NCI-H1930 (cell line): ENCODE measurements at regions not wholly inside any gene's neighbourhood (a gene's known extent, or its start where the extent isn't known, plus 50 kb on each side); places are given as distances from the start of the nearest gene placed in this dataset.

Source experiments
- DNase-seq, 2 experiments: peaks; one replicate each; lab custom pipeline; 2025; lab: John Stamatoyannopoulos, UW

DNA sequence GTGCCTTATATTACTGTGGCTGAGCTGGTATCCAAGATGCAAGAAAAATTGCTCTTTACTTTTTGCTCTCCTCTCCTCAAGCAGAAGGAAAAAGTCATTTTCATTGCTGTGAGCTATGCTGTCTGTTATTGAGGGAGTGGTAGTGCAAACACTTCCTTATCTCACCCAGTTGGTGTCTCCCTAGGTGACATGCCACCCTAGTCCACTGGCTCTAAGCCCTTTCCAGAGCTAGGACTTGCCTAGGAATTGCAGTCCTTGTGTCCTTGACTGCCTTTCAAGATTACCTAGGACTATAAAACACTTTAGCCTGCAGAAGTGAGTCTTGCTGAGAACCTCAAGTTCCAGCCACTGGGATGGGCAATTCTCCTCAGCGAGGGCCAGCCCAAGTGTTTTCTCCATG, 458.3 kb downstream of the MRPL39 start:
- DNase-seq, result no peak

DNA sequence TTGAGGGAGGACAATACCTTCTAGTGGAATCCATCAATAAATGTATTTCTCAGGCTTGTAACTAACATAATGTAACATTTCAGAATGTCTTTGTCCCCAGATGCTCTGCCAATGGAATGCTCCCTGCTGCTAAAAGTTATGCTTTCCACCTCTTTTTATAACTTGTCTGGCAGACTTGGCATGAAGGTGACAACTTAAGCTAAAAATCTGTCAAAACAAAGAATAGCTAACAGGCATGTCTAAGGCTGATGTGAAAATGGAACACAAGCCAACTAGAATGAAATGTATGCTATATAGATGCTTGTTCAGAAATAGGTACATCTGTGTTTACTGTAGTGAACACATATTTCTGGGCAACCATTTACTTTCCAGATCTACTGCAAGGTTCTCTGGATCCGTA, 467.9 kb downstream of the MRPL39 start:
- DNase-seq, result no peak

DNA sequence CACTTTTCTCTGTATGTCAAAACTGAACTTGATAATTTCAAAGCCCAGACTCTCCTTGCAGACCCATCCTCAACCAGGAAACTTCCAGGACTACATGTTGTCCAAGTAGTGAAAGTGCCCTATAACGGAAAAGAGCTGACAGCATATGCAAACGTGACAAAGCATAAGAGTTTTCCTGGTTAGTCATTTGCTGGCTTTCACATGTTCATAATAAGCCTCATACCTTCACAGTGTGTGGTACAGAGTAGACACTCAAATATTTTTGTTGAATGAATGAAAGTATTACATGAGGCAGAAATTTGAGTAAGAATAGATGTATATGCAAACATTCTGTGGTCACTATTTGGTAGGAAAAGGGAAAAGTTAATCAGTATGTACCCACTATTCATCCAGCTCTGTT, 473.3 kb downstream of the MRPL39 start:
- DNase-seq, result no peak

DNA sequence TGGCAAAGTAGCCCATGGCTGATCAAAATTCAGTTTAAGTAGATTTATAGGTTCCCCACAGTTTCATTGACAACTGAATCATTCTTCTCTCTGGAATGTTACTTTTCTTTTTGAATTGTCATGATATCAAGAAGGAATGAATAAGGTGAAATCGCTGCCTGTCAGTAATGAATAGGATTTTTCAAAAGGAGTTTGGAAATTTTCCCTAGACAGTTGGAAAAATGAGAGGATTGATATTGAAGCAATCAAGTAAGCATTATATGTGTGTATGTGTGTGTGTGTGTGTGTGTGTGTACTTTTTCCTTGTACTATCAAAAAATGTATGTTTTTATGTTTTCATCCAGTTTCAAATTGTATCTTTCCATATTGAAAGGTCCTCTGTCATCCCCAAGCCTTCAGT, 479.5 kb downstream of the MRPL39 start:
- DNase-seq, result no peak

DNA sequence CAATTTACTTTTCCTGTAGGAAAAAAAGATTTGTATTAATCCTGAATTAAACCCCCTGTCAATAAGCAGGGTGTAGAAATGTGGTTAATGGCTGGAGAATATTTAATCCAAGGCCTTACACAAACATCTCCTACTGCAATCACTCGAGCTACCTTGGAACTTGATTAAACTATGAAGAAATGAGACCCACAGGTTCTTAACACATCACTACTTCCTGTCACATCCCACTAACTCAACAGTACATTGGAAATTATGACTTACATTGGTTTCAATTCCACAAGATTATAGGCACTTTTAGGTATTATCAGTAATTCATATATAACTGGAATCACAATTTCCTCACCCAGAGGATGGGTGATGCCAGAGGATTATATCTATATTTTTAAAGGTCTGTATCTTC, 480.3 kb downstream of the MRPL39 start:
- DNase-seq, result no peak

DNA sequence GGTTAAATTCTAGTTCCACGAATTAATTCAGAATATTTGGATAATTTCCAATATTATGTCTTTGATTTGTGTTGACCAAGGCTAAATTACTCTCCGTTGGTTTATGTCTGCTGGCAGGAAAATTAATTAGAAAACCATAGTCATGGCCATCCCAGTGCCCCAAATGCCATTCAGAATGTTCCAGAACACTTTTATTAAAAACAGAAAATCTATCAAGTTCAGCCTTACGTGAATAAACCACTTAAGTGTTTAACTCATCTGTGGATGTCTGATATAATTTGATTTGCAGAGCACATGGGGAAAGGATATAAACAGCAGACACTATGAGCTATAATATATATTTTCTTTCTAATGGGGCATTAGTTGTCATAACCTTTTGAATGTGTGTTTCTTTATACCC, 480.7 kb downstream of the MRPL39 start:
- DNase-seq, result no peak

DNA sequence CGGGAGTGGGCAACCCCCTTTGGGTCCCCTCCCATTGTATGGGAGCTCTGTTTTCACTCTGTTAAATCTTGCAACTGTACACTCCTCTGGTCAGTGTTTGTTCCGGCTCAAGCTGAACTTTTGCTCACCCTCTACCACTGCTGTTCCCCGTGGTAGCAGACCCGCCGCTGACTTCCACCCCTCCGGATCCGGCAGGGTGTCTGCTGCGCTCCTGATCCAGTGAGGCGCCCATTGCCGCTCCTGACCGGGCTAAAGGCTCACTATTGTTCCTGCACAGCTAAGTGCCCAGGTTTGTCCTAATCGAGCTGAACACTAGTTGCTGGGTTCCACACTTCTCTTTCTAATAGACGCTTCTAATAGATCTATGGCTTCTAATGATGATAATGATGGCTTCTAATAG, 488.6 kb downstream of the MRPL39 start:
- DNase-seq, result no peak

DNA sequence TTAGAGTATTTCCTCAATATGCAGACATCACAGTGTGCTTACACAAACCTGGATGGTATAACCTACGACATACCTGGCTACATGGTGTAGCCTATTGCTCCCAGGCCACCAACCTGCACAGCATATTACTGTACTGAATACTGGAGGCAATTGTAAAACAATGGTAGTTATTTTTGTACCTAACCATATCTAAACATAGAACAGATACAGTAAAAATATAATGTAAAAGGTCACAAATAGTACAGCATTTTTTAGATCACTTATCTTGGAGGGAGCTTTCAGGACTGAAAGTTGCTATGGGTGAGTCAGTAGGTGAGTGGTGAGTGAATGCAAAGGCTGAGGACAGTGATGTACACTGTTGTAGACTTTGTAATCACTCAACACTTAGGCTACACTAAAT, 492.3 kb downstream of the MRPL39 start:
- DNase-seq, result no peak

DNA sequence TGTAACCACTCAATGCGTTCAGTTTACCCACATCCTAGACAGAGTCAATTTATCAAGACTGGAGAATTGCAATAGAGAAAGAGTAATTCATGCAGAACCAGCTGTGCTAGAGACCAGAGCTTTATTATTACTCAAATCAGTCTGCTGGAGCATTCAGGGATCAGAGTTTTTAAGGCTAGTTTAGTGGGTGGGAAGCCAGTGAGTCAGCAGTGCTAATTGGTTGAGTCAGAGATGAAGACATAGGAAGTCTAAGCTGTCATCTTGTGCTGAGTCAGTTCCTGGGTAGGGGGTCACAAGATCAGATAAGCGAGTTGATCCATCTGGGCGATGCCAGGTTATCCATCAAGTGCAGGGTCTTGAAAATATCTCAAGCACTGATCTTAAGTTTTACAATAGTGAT, 499.6 kb downstream of the MRPL39 start:
- no peak for DNase-seq

DNA sequence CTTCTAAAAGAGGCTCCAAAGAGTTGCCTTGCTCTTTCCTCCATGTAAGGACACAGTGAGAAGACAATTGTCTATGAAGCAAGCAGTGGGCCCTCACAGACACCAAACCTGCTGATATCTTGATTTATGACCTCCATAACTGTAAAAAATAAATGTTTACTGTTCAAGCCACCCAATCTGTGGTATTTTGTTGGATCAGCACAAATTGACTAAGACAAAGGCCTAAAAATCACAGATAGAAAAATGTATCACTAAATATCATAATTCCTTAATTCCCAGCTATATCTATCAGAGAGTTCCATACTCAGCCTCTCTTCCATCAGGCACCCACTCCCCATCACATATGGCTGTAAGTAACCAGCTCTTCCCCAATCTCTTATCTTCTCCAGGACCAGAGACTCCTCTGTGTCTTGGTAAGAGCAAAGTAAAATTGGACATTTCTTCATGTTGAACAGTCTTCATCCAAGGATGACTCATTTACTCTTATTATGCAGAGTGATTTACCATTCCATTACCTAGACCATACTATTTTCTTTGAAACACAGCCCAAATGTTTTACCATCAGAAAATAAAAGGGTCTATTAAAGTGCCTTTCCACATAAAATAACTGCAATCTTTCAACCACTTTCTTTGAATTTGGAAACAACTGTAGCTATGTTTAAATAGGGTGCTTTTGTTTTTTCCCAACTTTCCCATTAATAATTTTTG, 503.6 kb downstream of the MRPL39 start:
- DNase-seq, result no peak

DNA sequence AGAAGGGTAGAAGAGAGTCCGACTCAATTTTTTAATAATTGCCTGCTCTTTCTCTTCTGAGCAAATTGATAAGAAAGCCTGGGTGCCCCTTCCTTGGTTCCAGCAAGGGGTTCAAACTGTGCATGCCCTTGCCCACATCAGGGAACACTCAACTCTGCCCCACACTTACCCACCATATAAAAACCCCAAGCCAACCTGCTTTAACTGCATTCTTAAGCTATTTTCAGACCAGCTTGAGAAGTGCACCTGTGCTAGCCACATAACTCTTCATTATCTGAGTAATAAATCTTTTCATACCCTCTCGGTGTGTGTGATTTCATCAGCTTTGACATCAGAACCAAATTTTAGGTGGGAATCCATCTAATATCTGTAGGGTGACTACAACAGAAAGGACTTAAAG, 509.6 kb downstream of the MRPL39 start:
- DNase-seq, result no peak

DNA sequence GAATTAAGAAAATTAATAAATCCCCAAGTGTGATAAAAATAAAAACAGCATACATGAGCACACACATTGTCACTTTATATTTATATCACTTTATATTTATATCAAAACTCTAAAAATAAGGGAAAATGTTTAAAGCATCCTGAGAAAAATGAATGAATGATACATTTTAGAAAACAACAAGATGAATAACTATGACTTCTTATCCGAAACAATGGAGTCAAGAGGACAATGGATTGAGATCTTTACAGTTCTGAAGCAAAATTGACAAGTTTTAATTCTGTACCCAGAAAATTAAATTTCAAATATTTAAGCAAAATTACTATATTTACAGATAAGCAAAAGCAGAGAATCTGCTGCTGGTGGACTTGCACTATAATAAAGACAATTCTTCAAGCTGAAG, 512.6 kb downstream of the MRPL39 start:
- DNase-seq, result no peak

DNA sequence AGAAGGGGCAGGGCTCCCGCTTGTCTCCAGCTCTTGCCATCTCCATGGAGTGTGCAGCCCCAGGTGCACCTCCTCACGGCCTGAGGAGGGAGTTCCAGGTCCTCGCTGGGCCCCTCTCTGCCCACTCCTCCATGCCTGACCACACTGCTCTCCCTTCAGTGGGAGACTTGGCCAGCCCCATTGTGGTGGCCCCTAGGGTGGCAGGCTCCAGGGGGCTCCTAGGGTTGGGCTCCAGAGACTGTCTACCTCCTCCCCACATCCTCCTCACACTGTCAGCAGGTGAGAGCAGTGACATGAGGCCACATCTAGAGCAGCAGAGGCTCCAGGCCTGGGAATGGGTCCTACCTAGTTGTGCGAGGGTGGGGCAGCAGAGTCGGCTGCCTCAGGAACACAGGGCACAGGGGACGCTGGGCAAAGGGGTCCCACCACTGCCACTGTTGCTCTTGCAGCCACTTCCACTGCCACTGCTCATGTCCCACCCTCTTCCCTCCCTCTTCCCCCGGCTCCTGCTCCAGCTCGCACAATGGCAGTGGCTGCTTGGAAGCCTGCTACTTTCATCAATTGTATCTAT, 514.8 kb downstream of the MRPL39 start:
- no peak for DNase-seq

DNA sequence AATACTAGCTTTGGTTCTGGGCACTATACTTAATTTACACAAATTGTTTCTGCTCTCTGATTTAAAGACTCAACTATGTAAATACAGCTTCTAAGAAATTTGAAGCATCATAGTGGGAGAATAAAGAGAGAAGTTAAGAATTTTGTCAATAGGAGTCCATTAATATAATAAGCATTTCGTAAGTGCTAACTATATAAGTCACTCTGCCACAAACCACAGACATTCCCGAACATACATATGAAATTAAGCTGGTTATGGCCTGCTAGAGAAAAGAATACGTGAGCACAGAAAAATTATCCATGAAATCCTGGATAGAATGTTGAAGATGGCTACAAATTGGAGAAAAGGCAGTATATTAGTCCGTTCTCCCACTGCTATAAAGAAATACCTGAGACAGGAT, 526.2 kb downstream of the MRPL39 start:
- DNase-seq, result no peak

DNA sequence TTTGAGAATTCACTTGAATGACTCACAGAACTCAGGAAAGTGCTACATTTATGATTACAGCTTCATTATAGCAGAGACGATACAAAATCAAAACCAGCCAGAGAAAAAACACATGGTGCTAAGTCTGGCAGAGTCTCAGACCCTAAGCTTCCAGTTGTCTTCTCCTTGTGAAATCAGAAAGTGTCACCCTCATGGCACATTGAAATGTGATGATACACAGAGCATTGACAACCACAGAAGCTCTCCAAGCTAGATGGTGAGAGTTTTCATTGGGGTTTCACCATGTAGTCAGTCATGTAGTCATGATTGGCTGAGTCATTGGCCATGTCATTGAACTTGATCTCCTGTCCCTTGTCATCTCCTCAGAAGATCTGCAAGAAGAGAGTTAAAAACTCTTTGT, 526.6 kb downstream of the MRPL39 start:
- no peak for DNase-seq

DNA sequence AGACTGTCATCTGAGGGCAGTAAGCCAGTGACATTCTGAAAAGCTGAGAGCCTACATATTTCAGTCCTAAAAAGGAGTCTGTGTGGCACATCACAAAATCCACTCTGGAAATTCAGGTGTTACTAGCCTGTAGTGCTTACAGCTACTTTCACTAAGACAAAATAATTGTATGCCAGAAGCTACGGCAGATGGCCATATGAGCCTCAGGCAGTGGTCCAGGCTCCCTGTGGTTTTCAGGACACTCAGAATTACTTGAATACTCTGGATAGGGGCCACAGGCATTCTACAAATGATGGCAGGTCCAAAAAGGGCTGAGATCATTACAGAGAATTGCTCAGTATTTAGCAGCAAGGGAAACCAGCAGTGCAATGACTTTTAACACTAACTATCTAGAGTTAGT, 527.1 kb downstream of the MRPL39 start:
- no peak for DNase-seq

DNA sequence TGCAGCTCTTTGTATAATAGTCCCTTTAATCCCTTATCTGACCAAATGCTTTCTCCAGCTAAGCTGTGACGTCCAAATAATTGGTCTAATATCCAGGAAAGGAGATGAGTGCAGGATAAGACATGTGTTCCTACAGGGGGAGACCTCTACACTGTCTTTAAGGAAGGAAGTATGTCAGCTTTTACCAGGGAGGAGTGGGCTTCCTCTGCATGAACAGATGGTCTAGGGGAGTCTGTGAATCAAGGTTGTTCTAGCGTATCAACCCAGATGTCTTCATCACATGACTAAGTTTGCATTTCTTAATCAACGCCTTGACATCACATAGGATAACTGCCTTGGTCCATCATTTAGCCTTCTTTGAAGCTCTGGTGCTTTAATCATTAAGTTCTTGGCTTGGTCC, 528.2 kb downstream of the MRPL39 start:
- no peak for DNase-seq

DNA sequence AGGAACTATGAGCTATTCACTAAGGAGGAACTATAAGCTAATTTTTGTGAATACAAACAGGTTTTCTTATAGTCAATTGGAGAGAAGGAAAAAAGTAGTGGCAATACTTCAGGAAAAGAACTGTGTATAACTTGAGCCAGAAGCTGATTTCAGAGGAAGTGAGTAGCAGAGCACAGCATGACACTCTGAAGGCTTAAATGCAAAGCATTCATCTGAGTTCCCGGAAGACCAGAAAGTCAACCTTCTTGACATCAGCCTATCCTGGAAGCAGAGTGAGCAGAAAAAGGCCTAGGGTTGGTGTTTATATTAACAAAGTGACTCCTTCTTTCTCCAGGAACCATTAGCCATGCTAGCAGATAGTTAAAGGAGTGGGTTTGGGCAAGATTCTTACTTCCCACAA, 545.2 kb downstream of the MRPL39 start:
- DNase-seq, result no peak

DNA sequence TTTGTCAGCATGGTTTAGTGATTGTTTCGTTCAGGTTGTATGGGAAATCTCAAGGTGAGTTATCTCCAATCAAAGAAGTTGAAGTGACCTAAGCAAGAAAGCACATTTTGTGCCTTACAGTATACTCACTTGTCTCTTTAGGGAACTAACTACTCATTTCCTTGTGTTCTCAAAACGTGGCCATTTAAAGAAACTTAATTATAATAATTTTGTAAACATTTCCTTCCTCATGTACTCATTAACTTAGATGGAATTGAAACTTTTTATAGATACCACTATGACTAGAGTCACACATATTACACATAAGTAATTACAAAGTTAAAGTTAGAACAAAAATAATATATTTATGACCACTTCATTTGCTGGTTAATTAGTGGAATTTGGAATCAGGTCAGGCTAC, 552.6 kb downstream of the MRPL39 start:
- DNase-seq, result no peak

DNA sequence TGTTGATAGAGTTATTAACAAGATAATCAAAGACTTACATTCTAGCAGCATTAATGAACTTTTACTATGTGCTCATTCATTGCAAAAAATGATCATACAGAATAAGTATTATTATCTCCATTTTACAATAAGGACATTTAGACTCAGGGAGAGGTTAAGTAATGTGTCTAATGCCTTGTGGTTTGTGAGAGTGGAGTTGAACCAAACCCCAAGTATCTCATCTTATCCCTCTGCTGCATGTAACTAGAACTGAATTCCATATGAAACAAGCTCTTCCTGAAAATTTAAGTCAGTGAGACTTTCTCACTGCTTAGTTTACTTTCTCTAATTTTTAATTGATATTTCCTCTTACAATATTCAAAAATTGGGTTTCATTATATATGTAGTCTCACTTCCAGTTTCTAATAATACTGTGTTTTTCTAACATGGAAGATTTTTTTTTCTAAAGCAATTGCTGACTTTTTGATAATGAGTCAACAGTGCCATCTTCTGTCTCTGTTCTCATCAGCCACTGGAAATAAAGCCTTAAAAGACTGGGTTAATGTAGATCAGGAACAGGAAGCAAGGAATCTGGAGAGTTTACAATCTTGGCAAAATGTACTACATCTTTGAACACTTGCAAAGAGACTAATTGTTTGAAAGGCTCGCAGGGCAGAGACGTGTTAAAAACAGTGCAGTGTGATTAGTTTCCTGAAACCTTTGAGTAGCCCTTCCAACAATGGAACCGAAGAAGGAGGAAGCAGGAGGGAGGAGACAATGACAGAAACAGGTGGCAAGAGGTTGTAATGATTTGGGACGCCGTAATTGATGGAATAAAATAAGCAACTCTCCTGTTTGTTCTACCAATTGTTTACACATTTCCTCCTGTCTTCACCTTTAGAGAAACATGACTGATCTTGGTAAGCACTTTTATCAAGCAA, 567.6 kb downstream of the MRPL39 start:
- peak in 1 of 2 experiments; percentile 8 for DNase-seq

DNA sequence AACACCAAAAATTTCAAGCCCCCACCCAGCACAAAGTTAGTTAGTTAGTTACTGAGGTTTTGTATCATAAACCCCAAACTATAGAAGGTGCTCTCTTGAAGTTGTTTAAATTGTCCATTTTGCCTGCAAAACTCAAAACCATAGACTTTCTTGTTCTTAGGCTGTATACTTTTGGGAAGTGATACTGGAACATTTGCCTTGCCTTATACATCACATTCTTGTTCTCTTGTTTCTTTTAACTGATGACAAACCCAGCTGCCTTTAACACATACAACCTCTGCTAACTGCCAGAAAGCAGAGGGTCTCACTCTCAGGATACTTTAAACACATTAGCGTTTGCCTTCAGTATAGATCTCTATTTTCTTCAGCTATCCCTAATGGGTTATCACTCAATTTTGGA, 570.5 kb downstream of the MRPL39 start:
- no peak for DNase-seq

DNA sequence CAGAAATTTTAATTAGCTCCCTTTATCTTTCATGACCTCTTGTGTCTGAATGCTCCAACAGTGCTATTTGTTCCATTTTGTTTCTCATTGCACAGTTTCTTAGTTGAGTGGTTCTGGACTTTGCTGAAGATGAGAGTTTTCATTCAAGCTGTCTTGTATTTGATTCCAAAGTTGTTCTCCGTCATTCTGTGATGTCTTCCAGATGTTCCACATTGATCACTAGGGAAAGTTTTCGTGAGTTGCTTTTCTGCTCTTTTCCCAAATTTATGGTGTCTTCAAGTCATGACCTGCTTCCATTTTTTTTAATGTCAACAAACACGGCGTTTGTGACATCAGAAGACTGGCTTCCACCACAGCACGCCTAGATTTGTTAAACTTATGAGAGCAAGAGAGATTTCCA, 575.5 kb downstream of the MRPL39 start:
- no peak for DNase-seq

DNA sequence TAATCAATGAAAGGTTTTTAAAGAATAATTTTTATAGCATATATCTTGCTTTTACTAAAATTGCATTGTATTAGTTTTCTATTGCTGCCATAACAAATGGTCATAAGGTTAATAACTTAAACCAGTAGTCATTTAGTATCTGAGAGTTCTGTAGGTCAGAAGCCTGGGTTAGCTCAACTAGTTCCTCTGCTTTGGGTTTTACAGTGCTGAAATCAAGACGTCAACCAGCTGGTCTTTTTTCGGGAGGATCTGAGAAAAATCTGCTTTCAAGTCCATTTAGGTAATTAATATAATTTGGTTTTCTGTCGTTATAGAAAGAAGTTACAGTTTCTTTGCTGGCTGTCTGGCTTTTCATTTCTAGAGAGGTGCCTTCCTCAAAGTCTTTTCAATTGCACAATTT, 577.7 kb downstream of the MRPL39 start:
- DNase-seq, result no peak
